BE2C (cell line): ENCODE measurements at regions not wholly inside any gene's neighbourhood (a gene's known extent, or its start where the extent isn't known, plus 50 kb on each side); places are given as distances from the start of the nearest gene placed in this dataset.

ENCODE experiments used
- DNase-seq: peaks from one replicate; pipeline ENCODE4 v3.0.0-alpha.2; 2020
- H3K27me3 ChIP-seq: fragments of 250-450 bp; sonication (Bioruptor Pico); 2 replicates; pipeline ENCODE4 v1.5.1; 2020; ENCODE audit warnings: mild to moderate bottlenecking
- H3K36me3 ChIP-seq: fragments of 250-450 bp; sonication (Bioruptor Pico); 2 replicates; pipeline ENCODE4 v1.5.1; 2020; ENCODE audit warnings: mild to moderate bottlenecking
- H3K4me1 ChIP-seq: fragments of 250-450 bp; sonication (Bioruptor Pico); 2 replicates; pipeline ENCODE4 v1.5.1; 2020
- H3K4me3 ChIP-seq: 2 replicates; pipeline ENCODE4 v1.5.1; 2011; ENCODE audit warnings: low read depth, low read length
- H3K9me3 ChIP-seq: fragments of 250-450 bp; sonication (Bioruptor Pico); 2 replicates; pipeline ENCODE4 v1.5.1; 2020
- CTCF ChIP-seq: IDR thresholded peaks from 2 replicates; pipeline ENCODE4 v1.5.1; 2012; ENCODE audit warnings: mild to moderate bottlenecking, low read depth, low read length

- no peak for TF ChIP-seq CTCF
- Histone ChIP-seq H3K4me3 (no peak overlapping the region), H3K4me1 (no peaks in the 10 kb centered on the region), H3K36me3 (no peaks in the 10 kb centered on the region), H3K9me3 (no peaks in the 10 kb centered on the region), H3K27me3 (no peaks in the 10 kb centered on the region)
- no peak for DNase-seq
Measured at GRCh38 chr18:59063300-59063906, 76.3 kb upstream of the SEC11C start.

GRCh38 chr18:59063912-59064311 is 75.8 kb upstream of the SEC11C start:
- no peaks in the 10 kb centered on the region for H3K9me3 ChIP-seq
- DNase-seq: no peak
- no peak overlapping the region for H3K4me3 ChIP-seq
- no peaks in the 10 kb centered on the region for H3K36me3 ChIP-seq
- no peaks in the 10 kb centered on the region for H3K4me1 ChIP-seq
- TF ChIP-seq CTCF: no peak
- no peaks in the 10 kb centered on the region for H3K27me3 ChIP-seq

GRCh38 chr18:59065684-59066083 is 74.0 kb upstream of the SEC11C start:
- H3K4me1 ChIP-seq: no peaks in the 10 kb centered on the region
- DNase-seq: no peak
- H3K27me3 ChIP-seq: no peaks in the 10 kb centered on the region
- H3K4me3 ChIP-seq: no peak overlapping the region
- no peaks in the 10 kb centered on the region for H3K36me3 ChIP-seq
- no peak for TF ChIP-seq CTCF
- no peaks in the 10 kb centered on the region for H3K9me3 ChIP-seq

GRCh38 chr18:59067873-59068272 is 71.8 kb upstream of the SEC11C start:
- TF ChIP-seq CTCF: peak; percentile 49
- Histone ChIP-seq H3K27me3 (no peaks in the 10 kb centered on the region), H3K9me3 (no peaks in the 10 kb centered on the region), H3K4me1 (no peaks in the 10 kb centered on the region), H3K36me3 (no peaks in the 10 kb centered on the region), H3K4me3 (no peak overlapping the region)
- peak; percentile 8 for DNase-seq

GRCh38 chr18:59068276-59069071 is 71.2 kb upstream of the SEC11C start:
- Histone ChIP-seq H3K27me3 (no peaks in the 10 kb centered on the region), H3K36me3 (no peaks in the 10 kb centered on the region), H3K4me3 (no peak overlapping the region), H3K9me3 (no peaks in the 10 kb centered on the region), H3K4me1 (no peaks in the 10 kb centered on the region)
- no peak for DNase-seq
- no peak for TF ChIP-seq CTCF
